ENCODE measurements at regions not wholly inside any gene's neighbourhood (a gene's known extent, or its start where the extent isn't known, plus 50 kb on each side); places are given as distances from the start of the nearest gene placed in this dataset.

- DNase-seq (ENCODE audit: low read depth, low spot score): no peak
- in situ Hi-C loops (cut with HindIII; ENCODE audit: low pct_unique_long_range_greater_than_20kb, low sequenced_read_pairs): no loop called here
Measured at GRCh38 chr1:234983564-234984238, 144.9 kb downstream of the TOMM20 start.

- in situ Hi-C loops (cut with HindIII; ENCODE audit: low pct_unique_long_range_greater_than_20kb, low sequenced_read_pairs): no loop called here
- no peak for DNase-seq (ENCODE audit: low read depth, low spot score)
Measured at GRCh38 chr1:234981758-234982157, 146.9 kb downstream of the TOMM20 start.

- in situ Hi-C loops (cut with HindIII; ENCODE audit: low pct_unique_long_range_greater_than_20kb, low sequenced_read_pairs): no loop called here
- peak; percentile 9 for DNase-seq (ENCODE audit: low read depth, low spot score)
Measured at GRCh38 chr1:234980645-234981396, 147.8 kb downstream of the TOMM20 start.

- DNase-seq (ENCODE audit: low read depth, low spot score): no peak
- in situ Hi-C loops (cut with HindIII; ENCODE audit: low pct_unique_long_range_greater_than_20kb, low sequenced_read_pairs): no loop called here
Measured at GRCh38 chr1:234980291-234980644, 148.4 kb downstream of the TOMM20 start.

GRCh38 chr1:234979296-234980279 is 149.0 kb downstream of the TOMM20 start:
- DNase-seq (ENCODE audit: low read depth, low spot score): no peak
- in situ Hi-C loops (cut with HindIII; ENCODE audit: low pct_unique_long_range_greater_than_20kb, low sequenced_read_pairs): no loop called here

GRCh38 chr1:234978397-234979295 is 150.0 kb downstream of the TOMM20 start:
- in situ Hi-C loops (cut with HindIII; ENCODE audit: low pct_unique_long_range_greater_than_20kb, low sequenced_read_pairs): no loop called here
- DNase-seq (ENCODE audit: low read depth, low spot score): peak; percentile 82

- in situ Hi-C loops (cut with HindIII; ENCODE audit: low pct_unique_long_range_greater_than_20kb, low sequenced_read_pairs): no loop called here
- DNase-seq (ENCODE audit: low read depth, low spot score): peak; percentile 4
Measured at GRCh38 chr1:234977875-234978396, 150.7 kb downstream of the TOMM20 start.

GRCh38 chr1:234976861-234977680 is 151.6 kb downstream of the TOMM20 start:
- DNase-seq (ENCODE audit: low read depth, low spot score): no peak
- in situ Hi-C loops (cut with HindIII; ENCODE audit: low pct_unique_long_range_greater_than_20kb, low sequenced_read_pairs): no loop called here

GRCh38 chr1:234975941-234976860 is 152.4 kb downstream of the TOMM20 start:
- no peak for DNase-seq (ENCODE audit: low read depth, low spot score)
- in situ Hi-C loops (cut with HindIII; ENCODE audit: low pct_unique_long_range_greater_than_20kb, low sequenced_read_pairs): no loop called here

GRCh38 chr1:234975122-234975940 is 153.3 kb downstream of the TOMM20 start:
- in situ Hi-C loops (cut with HindIII; ENCODE audit: low pct_unique_long_range_greater_than_20kb, low sequenced_read_pairs): no loop called here
- peak; percentile 21 for DNase-seq (ENCODE audit: low read depth, low spot score)

GRCh38 chr1:234973426-234974250 is 155.0 kb downstream of the TOMM20 start:
- DNase-seq (ENCODE audit: low read depth, low spot score): no peak
- in situ Hi-C loops (cut with HindIII; ENCODE audit: low pct_unique_long_range_greater_than_20kb, low sequenced_read_pairs): no loop called here

GRCh38 chr1:234972411-234973191 is 156.0 kb downstream of the TOMM20 start:
- DNase-seq (ENCODE audit: low read depth, low spot score): no peak

GRCh38 chr1:234971586-234972297 is 156.9 kb downstream of the TOMM20 start:
- in situ Hi-C loops (cut with HindIII; ENCODE audit: low pct_unique_long_range_greater_than_20kb, low sequenced_read_pairs): no loop called here

More at GRCh38 chr1:234972411-234973191, 156.0 kb downstream of the TOMM20 start:
- in situ Hi-C loops (cut with HindIII; ENCODE audit: low pct_unique_long_range_greater_than_20kb, low sequenced_read_pairs): no loop called here

More at GRCh38 chr1:234971586-234972297, 156.9 kb downstream of the TOMM20 start:
- DNase-seq (ENCODE audit: low read depth, low spot score): no peak
